ENCODE measurements at regions not wholly inside any gene's neighbourhood (a gene's known extent, or its start where the extent isn't known, plus 50 kb on each side); places are given as distances from the start of the nearest gene placed in this dataset.

DNA sequence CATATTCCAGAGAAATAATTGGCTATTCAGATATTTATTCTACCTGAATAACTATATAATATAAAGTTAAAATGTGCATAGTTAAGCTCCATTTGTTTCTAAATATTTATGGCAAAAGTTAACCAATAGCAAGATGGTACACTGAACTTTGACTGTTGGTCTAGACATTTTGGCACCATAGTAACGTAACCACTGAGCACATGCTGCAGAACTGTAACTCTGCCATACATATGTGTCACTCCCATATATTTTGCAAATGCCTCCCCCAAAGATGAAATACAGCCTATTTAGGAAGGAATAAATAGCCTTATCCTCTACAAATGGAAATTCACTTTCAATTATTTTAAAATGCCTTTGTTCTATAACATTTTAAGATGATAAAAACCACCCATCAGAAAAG lies 424.9 kb downstream of the CENPC start:
- TF ChIP-seq ZNF274 (IDR thresholded peaks at IDR 0.05; ENCODE audit: low read depth, low read length) (no peak), YY1 (IDR thresholded peaks at IDR 0.05; ENCODE audit: insufficient read depth, insufficient read length) (no peak), SUZ12 (IDR thresholded peaks at IDR 0.05; ENCODE audit: extremely low read depth, insufficient read depth, insufficient read length) (no peak)

Data from NT2/D1 (cell line).